HepG2 (cell line): ENCODE measurements at regions not wholly inside any gene's neighbourhood (a gene's known extent, or its start where the extent isn't known, plus 50 kb on each side); places are given as distances from the start of the nearest gene placed in this dataset.

Source experiments
- ATAC-seq: fragments of 200-7000 bp; cut with Tn5 transposase; 3 replicates; pipeline ENCODE4 v1.9.1; 2020; ENCODE audit warnings: mild to moderate bottlenecking, moderate library complexity
- BruUV-seq: library from RNA; stranded (reverse); fragments of 400-500 nt; replicated peaks from 2 replicates; lab custom pipeline; 2021; lab: Mats Ljungman, UMichigan
- CTCF ChIA-PET: fragments of 300-600 bp; formaldehyde crosslinking; extraction: SDS; loops from one replicate; lab custom pipeline; 2021; ENCODE audit warnings: low total read pairs, inconsistent platforms, low intra/inter-chr PET ratio; lab: Yijun Ruan, JAX
- POLR2A ChIA-PET: fragments of 350-600 bp; sonication (Branson Sonifier 250); formaldehyde crosslinking; loops from one replicate; lab custom pipeline; 2020; ENCODE audit warnings: antibody characterized with exemption, inconsistent platforms; lab: Yijun Ruan, JAX
- DNase-seq: peaks from one replicate; pipeline ENCODE4 v3.0.0-alpha.2; 2015; ENCODE audit warnings: low spot score
- FAIRE-seq: peaks from 3 replicates; lab custom pipeline; 2011; peaks lifted over from hg19 to GRCh38; lab: Jason Lieb, UNC
- H2AFZ ChIP-seq: one replicate; pipeline ENCODE4 v1.6.1; 2011; ENCODE audit warnings: low read length, inconsistent platforms
- H3K27ac ChIP-seq: fragments of 300-600 bp; 3 replicates; pipeline ENCODE4 v1.8.0; 2011; ENCODE audit warnings: mixed run types, mild to moderate bottlenecking, mixed read lengths, low read length, inconsistent platforms; ENCODE audit not compliant: insufficient read depth; ENCODE audit errors: extremely low read length
- H3K27me3 ChIP-seq, 2 experiments: fragments of 200-600 bp in 1 of 2; 2 replicates in 1 of 2; 3 replicates in 1 of 2; pipeline versions ENCODE4 v1.6.0 to v1.8.0; 2011; ENCODE audit warnings: low read length in 2 of 2, mild to moderate bottlenecking in 2 of 2, moderate library complexity in 2 of 2, inconsistent platforms in 1 of 2; ENCODE audit not compliant: insufficient read depth in 2 of 2, control insufficient read depth in 1 of 2
- H3K36me3 ChIP-seq, 2 experiments: fragments of 200-600 bp in 1 of 2; replicated peaks in 1 of 2; 2 replicates in 1 of 2; 3 replicates in 1 of 2; pipeline versions ENCODE4 v1.5.1 to v1.8.0; 2011; ENCODE audit warnings: low read length in 2 of 2, inconsistent platforms in 1 of 2; ENCODE audit not compliant: insufficient read depth in 2 of 2, control insufficient read depth in 1 of 2
- H3K4me1 ChIP-seq: 2 replicates; pipeline ENCODE4 v1.5.1; 2012; ENCODE audit warnings: low read length, inconsistent platforms; ENCODE audit not compliant: insufficient read depth
- H3K4me2 ChIP-seq: 2 replicates; pipeline ENCODE4 v1.6.0; 2011; ENCODE audit warnings: low read depth, low read length, inconsistent platforms
- H3K4me3 ChIP-seq, 3 experiments: fragments of 200-600 bp in 1 of 3; sonication (generic), shearing (Covaris generic) in 1 of 3; replicated peaks in 1 of 3; 2 replicates each; pipeline ENCODE4 v1.5.1; 2011 to 2016; ENCODE audit warnings: low read length in 3 of 3, inconsistent platforms in 2 of 3, low read depth in 2 of 3, mild to moderate bottlenecking in 2 of 3, control low read depth in 1 of 3, mixed read lengths in 1 of 3; ENCODE audit not compliant: insufficient read depth in 1 of 3
- H3K79me2 ChIP-seq: one replicate; pipeline ENCODE4 v1.6.1; 2011; ENCODE audit warnings: low read length, inconsistent platforms; ENCODE audit not compliant: insufficient read depth
- H3K9ac ChIP-seq: 2 replicates; pipeline ENCODE4 v1.6.0; 2011; ENCODE audit warnings: mild to moderate bottlenecking, low read depth, low read length, inconsistent platforms; ENCODE audit not compliant: insufficient read depth
- H3K9me3 ChIP-seq: 2 replicates; pipeline ENCODE4 v1.5.1; 2012; ENCODE audit warnings: mild to moderate bottlenecking, low read length
- H4K20me1 ChIP-seq: 2 replicates; pipeline ENCODE4 v1.6.0; 2011; ENCODE audit warnings: inconsistent platforms, mild to moderate bottlenecking, low read length, moderate library complexity; ENCODE audit not compliant: insufficient read depth
- CCAR2 ChIP-seq: fragments of 200-400 bp; formaldehyde crosslinking; optimal IDR thresholded peaks from 2 replicates; pipeline ENCODE3; 2018; ENCODE audit warnings: low read depth, mild to moderate bottlenecking, low read length, moderate library complexity
- FOXK1 ChIP-seq: sonication (generic); formaldehyde crosslinking; IDR thresholded peaks from 2 replicates; pipeline ENCODE4 v1.4.0; 2020; ENCODE audit warnings: low read depth, missing genetic modification reagents, borderline replicate concordance
- HNRNPL ChIP-seq: fragments of 200-400 bp; formaldehyde crosslinking; IDR thresholded peaks from 2 replicates; pipeline ENCODE4 v1.6.1; 2017; ENCODE audit warnings: mild to moderate bottlenecking, low read depth, low read length
- KDM2A ChIP-seq: sonication (generic); formaldehyde crosslinking; IDR thresholded peaks from 2 replicates; pipeline ENCODE4 v1.4.0; 2020; ENCODE audit warnings: low read depth, missing genetic modification reagents, borderline replicate concordance
- MED1 ChIP-seq: sonication (generic); formaldehyde crosslinking; IDR thresholded peaks from 2 replicates; pipeline ENCODE4 v1.4.0; 2020; ENCODE audit warnings: missing genetic modification reagents
- SNRNP70 ChIP-seq: fragments of 200-400 bp; formaldehyde crosslinking; IDR thresholded peaks from 2 replicates; pipeline ENCODE4 v1.6.1; 2017; ENCODE audit warnings: mild to moderate bottlenecking, low read depth, low read length, moderate library complexity
- STAT6 ChIP-seq: sonication (generic); formaldehyde crosslinking; IDR thresholded peaks from 2 replicates; pipeline ENCODE4 v1.4.0; 2020; ENCODE audit warnings: missing genetic modification reagents, mild to moderate bottlenecking, borderline replicate concordance
- SUZ12 ChIP-seq: fragments of 150-350 bp; IDR thresholded peaks from 2 replicates; pipeline ENCODE4 v1.6.1; 2014; ENCODE audit warnings: low read depth, low read length
- TOPORS ChIP-seq: sonication (generic); formaldehyde crosslinking; IDR thresholded peaks from 2 replicates; pipeline ENCODE4 v1.8.0; 2023; ENCODE audit warnings: mild to moderate bottlenecking, missing genetic modification reagents
- ZNF232 ChIP-seq: sonication (generic); formaldehyde crosslinking; IDR thresholded peaks from 2 replicates; pipeline ENCODE4 v1.4.0; 2020; ENCODE audit warnings: missing genetic modification reagents, borderline replicate concordance
- ZNF335 ChIP-seq: sonication (generic); formaldehyde crosslinking; IDR thresholded peaks from 2 replicates; pipeline ENCODE4 v1.4.0; 2020; ENCODE audit warnings: missing genetic modification reagents
- ZNF44 ChIP-seq: sonication (generic); formaldehyde crosslinking; IDR thresholded peaks from 2 replicates; pipeline ENCODE4 v1.5.1; 2020; ENCODE audit warnings: mild to moderate bottlenecking, missing genetic modification reagents
- ZNF580 ChIP-seq: IDR thresholded peaks from 2 replicates; pipeline ENCODE4 v1.6.1; 2016; ENCODE audit warnings: low read depth, borderline replicate concordance
- ZSCAN20 ChIP-seq: sonication (generic); formaldehyde crosslinking; IDR thresholded peaks from 2 replicates; pipeline ENCODE4 v1.4.0; 2020; ENCODE audit warnings: missing genetic modification reagents, mild to moderate bottlenecking, borderline replicate concordance
- WGBS: methylation state at CpG from one replicate; pipeline ENCODE4 v1.1.6; 2017; ENCODE audit warnings: low lambda C conversion rate; 5-methylcytosine and 5-hydroxymethylcytosine counted together
- in situ Hi-C: cut with HindIII; loops from 2 replicates; pipeline ENCODE4 v1.10.0; 2017; ENCODE audit warnings: low pct_unique_long_range_greater_than_20kb; ENCODE audit not compliant: extremely low pct_ligation_motif_present
- intact Hi-C: fragments of 100-400 bp; cut with micrococcal nuclease; formaldehyde crosslinking; loops from one replicate; pipeline ENCODE4 v1.10.0; 2022; ENCODE audit not compliant: unreplicated experiment

- no peaks in the 10 kb centered on the region for H3K79me2 ChIP-seq
- no peaks in the 10 kb centered on the region for H3K4me1 ChIP-seq
- ATAC-seq (no peak), DNase-seq (no peak), FAIRE-seq (no peak)
- no peaks in the 10 kb centered on the region for H3K36me3 ChIP-seq
- ChIA-PET CTCF (no interaction called here), POLR2A (no interaction called here)
- no peaks in the 10 kb centered on the region for H4K20me1 ChIP-seq
- 3% methylated on average over 3 of the region's 3 CpGs for WGBS
- H3K9ac ChIP-seq, result no peak overlapping the region
- no peak overlapping the region for H3K27ac ChIP-seq
- H3K4me3 ChIP-seq, result no peak overlapping the region
- TF ChIP-seq SNRNP70, result no peak
- TF ChIP-seq FOXK1 (CRISPR knock-in tag), result no peak
- no peaks in the 10 kb centered on the region; a peak in 1 of 5 replicates for H3K27me3 ChIP-seq
- in situ Hi-C loops (no loop called here), intact Hi-C loops (no loop called here)
- H3K9me3 ChIP-seq, result no peaks in the 10 kb centered on the region
- H2AFZ ChIP-seq, result no peak overlapping the region
- BruUV-seq, result no TSS peak
- no peak overlapping the region for H3K4me2 ChIP-seq
Measured at GRCh38 chr6:90719321-90720195, 132.7 kb upstream of the MAP3K7 start.

GRCh38 chr6:90716376-90716775 is 129.5 kb upstream of the MAP3K7 start:
- Histone ChIP-seq H3K27ac (no peak overlapping the region), H4K20me1 (no peaks in the 10 kb centered on the region), H3K9me3 (no peaks in the 10 kb centered on the region), H3K36me3 (no peaks in the 10 kb centered on the region), H3K4me2 (no peak overlapping the region), H3K9ac (no peak overlapping the region), H2AFZ (no peak overlapping the region), H3K27me3 (no peaks in the 10 kb centered on the region; a peak in 1 of 5 replicates), H3K79me2 (no peaks in the 10 kb centered on the region), H3K4me1 (no peaks in the 10 kb centered on the region), H3K4me3 (no peak overlapping the region)
- ChIA-PET POLR2A (no interaction called here), CTCF (no interaction called here)
- ATAC-seq (no peak), DNase-seq (no peak), FAIRE-seq (no peak)
- WGBS, result 0% methylated on average over 1 of the region's 1 CpG
- in situ Hi-C loops, result no loop called here
- no TSS peak for BruUV-seq
- intact Hi-C loops, result no loop called here
- TF ChIP-seq HNRNPL (no peak), ZNF335 (CRISPR knock-in tag) (no peak), ZNF44 (CRISPR knock-in tag) (no peak), ZSCAN20 (no peak), CCAR2 (no peak), ZNF232 (CRISPR knock-in tag) (no peak), ZNF580 (CRISPR knock-in tag) (no peak), MED1 (CRISPR knock-in tag) (no peak), TOPORS (no peak), KDM2A (CRISPR knock-in tag) (no peak), STAT6 (CRISPR knock-in tag) (no peak), SUZ12 (no peak)
